ENCODE measurements at regions not wholly inside any gene's neighbourhood (a gene's known extent, or its start where the extent isn't known, plus 50 kb on each side); places are given as distances from the start of the nearest gene placed in this dataset.

GRCh38 chr4:155522201-155522600 is 144.4 kb upstream of the GUCY1A1 start:
- H3K27me3 ChIP-seq, result no peaks in the 10 kb centered on the region
- no peak overlapping the region for H3K4me3 ChIP-seq
- H3K4me1 ChIP-seq, result peaks cover 0 to 10% (median 0%) of the 10 kb centered on the region in 4 donors
- no peak for DNase-seq (ENCODE audit: low spot score in 2 of 2)
- TF ChIP-seq EP300 (IDR thresholded peaks at IDR 0.05) (no peak), POLR2A (IDR thresholded peaks at IDR 0.05) (no peak)
- TF ChIP-seq, protein P1, sequence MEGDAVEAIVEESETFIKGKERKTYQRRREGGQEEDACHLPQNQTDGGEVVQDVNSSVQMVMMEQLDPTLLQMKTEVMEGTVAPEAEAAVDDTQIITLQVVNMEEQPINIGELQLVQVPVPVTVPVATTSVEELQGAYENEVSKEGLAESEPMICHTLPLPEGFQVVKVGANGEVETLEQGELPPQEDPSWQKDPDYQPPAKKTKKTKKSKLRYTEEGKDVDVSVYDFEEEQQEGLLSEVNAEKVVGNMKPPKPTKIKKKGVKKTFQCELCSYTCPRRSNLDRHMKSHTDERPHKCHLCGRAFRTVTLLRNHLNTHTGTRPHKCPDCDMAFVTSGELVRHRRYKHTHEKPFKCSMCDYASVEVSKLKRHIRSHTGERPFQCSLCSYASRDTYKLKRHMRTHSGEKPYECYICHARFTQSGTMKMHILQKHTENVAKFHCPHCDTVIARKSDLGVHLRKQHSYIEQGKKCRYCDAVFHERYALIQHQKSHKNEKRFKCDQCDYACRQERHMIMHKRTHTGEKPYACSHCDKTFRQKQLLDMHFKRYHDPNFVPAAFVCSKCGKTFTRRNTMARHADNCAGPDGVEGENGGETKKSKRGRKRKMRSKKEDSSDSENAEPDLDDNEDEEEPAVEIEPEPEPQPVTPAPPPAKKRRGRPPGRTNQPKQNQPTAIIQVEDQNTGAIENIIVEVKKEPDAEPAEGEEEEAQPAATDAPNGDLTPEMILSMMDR (IDR thresholded peaks at IDR 0.05), result no peak
- H3K27ac ChIP-seq, result no peak overlapping the region
- H3K36me3 ChIP-seq, result no peaks in the 10 kb centered on the region
- 71 to 87% methylated on average over 2 of the region's 2 CpGs for WGBS, 2 donors
- H3K9me3 ChIP-seq, result no peaks in the 10 kb centered on the region

GRCh38 chr4:155521382-155521781 is 144.6 kb upstream of the MAP9 start:
- no peak overlapping the region for H3K4me3 ChIP-seq
- H3K9me3 ChIP-seq, result no peaks in the 10 kb centered on the region
- peaks cover 0 to 3% (median 0%) of the 10 kb centered on the region in 4 donors for H3K4me1 ChIP-seq
- DNase-seq (ENCODE audit: low spot score in 2 of 2), result no peak
- no peak overlapping the region for H3K27ac ChIP-seq
- H3K27me3 ChIP-seq, result no peaks in the 10 kb centered on the region
- WGBS, 2 donors, result 75 to 76% methylated on average over 7 of the region's 7 CpGs
- TF ChIP-seq, protein P1 (IDR thresholded peaks at IDR 0.05), result no peak
- TF ChIP-seq EP300 (IDR thresholded peaks at IDR 0.05), result no peak
- no peak for TF ChIP-seq POLR2A (IDR thresholded peaks at IDR 0.05)
- H3K36me3 ChIP-seq, result no peaks in the 10 kb centered on the region

DNA sequence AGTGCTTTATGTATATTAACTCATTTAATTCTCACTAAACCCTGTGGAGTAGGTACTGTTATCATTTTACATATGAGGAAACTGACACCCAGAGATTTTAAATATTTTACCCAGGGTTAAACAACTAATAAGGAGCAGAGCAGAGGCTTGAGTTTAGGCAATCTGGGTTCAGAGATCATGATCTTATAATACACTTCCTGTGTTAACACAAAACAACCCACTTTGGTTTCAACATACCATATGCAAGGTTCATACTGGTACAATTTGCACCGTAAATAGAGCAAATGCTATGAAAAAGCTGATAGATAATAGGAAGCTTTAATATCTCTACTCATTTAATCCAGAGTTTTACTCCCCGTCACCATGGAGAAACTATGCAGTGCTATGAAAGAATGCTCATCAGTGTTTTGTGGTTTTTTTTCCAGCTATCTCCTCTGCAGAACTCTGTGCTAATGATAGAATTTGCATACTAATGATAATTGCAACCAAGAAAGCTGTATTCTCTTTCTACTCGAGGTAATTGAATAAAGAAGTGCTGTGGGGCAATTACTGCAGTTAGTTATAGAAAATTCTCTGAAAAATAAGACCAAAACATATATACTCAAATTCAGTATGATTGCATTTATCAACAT is 138.8 kb upstream of the MAP9 start:
- TF ChIP-seq POLR2A (IDR thresholded peaks at IDR 0.05), result no peak
- no peak for TF ChIP-seq EP300 (IDR thresholded peaks at IDR 0.05)
- TF ChIP-seq, protein P1 (IDR thresholded peaks at IDR 0.05), result no peak
- no peaks in the 10 kb centered on the region for H3K36me3 ChIP-seq
- peaks cover 0 to 14% (median 0%) of the 10 kb centered on the region in 4 donors for H3K4me1 ChIP-seq
- 57 to 61% methylated on average over 3 of the region's 3 CpGs for WGBS, 2 donors
- H3K27me3 ChIP-seq, result no peaks in the 10 kb centered on the region
- no peaks in the 10 kb centered on the region for H3K9me3 ChIP-seq
- DNase-seq (ENCODE audit: low spot score in 2 of 2), result no peak
- H3K4me3 ChIP-seq, result no peak overlapping the region
- no peak overlapping the region for H3K27ac ChIP-seq

DNA sequence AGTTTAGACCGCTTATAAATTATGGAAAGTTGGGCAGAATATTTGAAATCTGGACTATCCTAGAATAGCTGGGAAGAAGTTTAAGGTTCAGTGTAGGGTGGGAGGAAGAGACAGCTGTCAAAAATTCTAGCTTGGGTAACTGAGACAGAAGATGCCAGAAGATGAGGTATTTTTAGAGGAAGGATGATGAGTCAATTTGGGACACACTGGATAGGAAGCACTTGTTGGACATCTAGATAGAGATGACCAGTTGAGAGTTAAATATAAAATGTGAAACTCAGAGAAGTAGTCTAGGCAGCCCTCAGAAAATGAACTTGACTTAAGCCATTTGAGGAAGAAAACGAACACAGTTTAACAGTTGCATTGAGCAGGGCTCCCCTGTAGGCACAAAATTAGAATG is 137.9 kb upstream of the MAP9 start:
- TF ChIP-seq EP300 (IDR thresholded peaks at IDR 0.05), result no peak
- no peak for TF ChIP-seq POLR2A (IDR thresholded peaks at IDR 0.05)
- TF ChIP-seq, protein P1 (IDR thresholded peaks at IDR 0.05), result no peak
- WGBS, 2 donors, result 83 to 90% methylated on average over 2 of the region's 2 CpGs
- Histone ChIP-seq H3K27ac (no peak overlapping the region), H3K9me3 (no peaks in the 10 kb centered on the region), H3K4me3 (no peak overlapping the region), H3K4me1 (peaks cover 0 to 14% (median 0%) of the 10 kb centered on the region in 4 donors), H3K36me3 (no peaks in the 10 kb centered on the region), H3K27me3 (no peaks in the 10 kb centered on the region)
- no peak for DNase-seq (ENCODE audit: low spot score in 2 of 2)

- Histone ChIP-seq H3K27me3 (no peaks in the 10 kb centered on the region), H3K4me3 (no peak overlapping the region), H3K36me3 (no peaks in the 10 kb centered on the region), H3K27ac (no peak overlapping the region), H3K9me3 (no peaks in the 10 kb centered on the region), H3K4me1 (peaks cover 0 to 14% (median 0%) of the 10 kb centered on the region in 4 donors)
- WGBS, 2 donors, result 59 to 64% methylated on average over 5 of the region's 5 CpGs
- TF ChIP-seq POLR2A (IDR thresholded peaks at IDR 0.05) (no peak), EP300 (IDR thresholded peaks at IDR 0.05) (peak in 1 of 2 donors; percentile 69)
- DNase-seq (ENCODE audit: low spot score in 2 of 2), result peak in 1 of 2 donors; percentile 50
These were observed 136.1 kb upstream of the MAP9 start for GRCh38 chr4:155512817-155513216.
